ENCODE measurements at regions not wholly inside any gene's neighbourhood (a gene's known extent, or its start where the extent isn't known, plus 50 kb on each side); places are given as distances from the start of the nearest gene placed in this dataset.

GRCh38 chr14:22003461-22003860 lies 329.8 kb upstream of the OR4E1 start:
- H3K9ac ChIP-seq (ENCODE audit: low read depth, low read length) = no peak overlapping the region
- no peaks in the 10 kb centered on the region for H3K36me3 ChIP-seq (ENCODE audit: control insufficient read depth, insufficient read depth, low read length)
- POLR2A ChIA-PET (ENCODE audit: unreplicated experiment) = no interaction called here
- H3K79me1 ChIP-seq (ENCODE audit: low read depth in 1 of 2, low read length in 2 of 2) = no peaks in the 10 kb centered on the region
- H4K5ac ChIP-seq (ENCODE audit: low read depth, low read length) = no peak overlapping the region
- intact Hi-C loops (cut with micrococcal nuclease) (no loop called here), in situ Hi-C loops (cut with MboI; ENCODE audit: low sequenced_read_pairs) (no loop called here), dilution Hi-C loops (cut with HindIII; ENCODE audit: low sequenced_read_pairs, unreplicated experiment) (no loop called here)
- no peak overlapping the region for H3K4me2 ChIP-seq (ENCODE audit: low read depth, low read length)
- no peak overlapping the region for H4K8ac ChIP-seq (ENCODE audit: low read depth in 2 of 2, low read length in 2 of 2)
- no TSS peak for BruUV-seq (replicated peaks)
- no peak overlapping the region for H2BK5ac ChIP-seq (ENCODE audit: low read depth, low read length, poor library complexity, severe bottlenecking)
- H2BK120ac ChIP-seq (ENCODE audit: low read depth, low read length) = no peak overlapping the region
- no peaks in the 10 kb centered on the region for H3K27me3 ChIP-seq (ENCODE audit: control insufficient read depth, insufficient read depth, low read length)
- CTCF ChIA-PET = interaction anchor here (0.7 to 1.1 kb wide), 2 partner anchors 13 to 29 kb away, joined by 3 to 4 read pairs; no protein-coding TSS in a partner anchor
- TF ChIP-seq MXI1 (IDR thresholded peaks at IDR 0.05; ENCODE audit: borderline replicate concordance, low read depth, low read length) = no peak
- no peak for TF ChIP-seq CHD1 (IDR thresholded peaks at IDR 0.05; ENCODE audit: low read depth, low read length)
- no peak for TF ChIP-seq MAFK (IDR thresholded peaks at IDR 0.05; ENCODE audit: low read depth, low read length)
- no peak for TF ChIP-seq RFX5 (IDR thresholded peaks at IDR 0.05; ENCODE audit: low read depth, low read length)
- no peak for TF ChIP-seq ELK1 (IDR thresholded peaks at IDR 0.05; ENCODE audit: borderline replicate concordance, low read depth, low read length)
- no peak for TF ChIP-seq BHLHE40 (IDR thresholded peaks at IDR 0.05; ENCODE audit: low read depth, low read length)
- TF ChIP-seq USF2 (IDR thresholded peaks at IDR 0.05; ENCODE audit: low read depth, low read length) = no peak
- TF ChIP-seq RCOR1 (IDR thresholded peaks at IDR 0.05; ENCODE audit: insufficient replicate concordance, low read length) = no peak
- TF ChIP-seq MAZ (IDR thresholded peaks at IDR 0.05; ENCODE audit: borderline replicate concordance, low read depth, low read length) = no peak
- no peak for TF ChIP-seq POLR2A (IDR thresholded peaks at IDR 0.05; ENCODE audit: low read depth, low read length)
- no peak for TF ChIP-seq RAD21 (IDR thresholded peaks at IDR 0.05; ENCODE audit: low read length)
- TF ChIP-seq CEBPB (IDR thresholded peaks at IDR 0.05; ENCODE audit: low read depth, low read length) = no peak
- no peak for TF ChIP-seq FOS (IDR thresholded peaks at IDR 0.05; ENCODE audit: low read depth, low read length)
- no peak for TF ChIP-seq CTCF (conservative IDR thresholded peaks at IDR 0.05; ENCODE audit: low read depth, low read length)
- TF ChIP-seq SMC3 (IDR thresholded peaks at IDR 0.05; ENCODE audit: low read depth, low read length) = no peak
- no peak for TF ChIP-seq NFE2L2 (IDR thresholded peaks at IDR 0.05; ENCODE audit: low read depth, low read length)
- no peak overlapping the region for H2BK20ac ChIP-seq (ENCODE audit: low read depth, low read length)
- no peak overlapping the region for H2AK5ac ChIP-seq (ENCODE audit: low read depth, low read length)
- DNase-seq = no peak
- H3K9me1 ChIP-seq (ENCODE audit: insufficient read depth, low read length) = no peaks in the 10 kb centered on the region
- H4K20me1 ChIP-seq (ENCODE audit: insufficient read depth, low read length) = no peaks in the 10 kb centered on the region
- H3K18ac ChIP-seq (ENCODE audit: low read depth, low read length) = no peak overlapping the region
- no peak for ATAC-seq (ENCODE audit: low read depth)
- H3K56ac ChIP-seq (ENCODE audit: extremely low read depth, insufficient read depth, low read length) = no peak overlapping the region
- H2AK9ac ChIP-seq (replicated peaks; ENCODE audit: low read depth, low read length, poor library complexity) = no peak overlapping the region
- H3K14ac ChIP-seq (replicated peaks; ENCODE audit: low read depth, low read length) = no peak overlapping the region
- H4K91ac ChIP-seq (ENCODE audit: insufficient read depth, low read depth, low read length) = no peak overlapping the region
- no peaks in the 10 kb centered on the region for H3K4me1 ChIP-seq (ENCODE audit: control insufficient read depth, insufficient read depth, low read length)
- no peak overlapping the region for H3K27ac ChIP-seq (ENCODE audit: insufficient read depth, low read length)
- no peak overlapping the region for H3K23ac ChIP-seq (ENCODE audit: low read depth, low read length)
- 83% methylated on average over 1 of the region's 9 CpGs; no CpG with 5 or more reads in 1 of the 2 experiments for WGBS, 2 experiments (ENCODE audit: extremely low coverage in 2 of 2, insufficient read length in 1 of 2)
- no peak overlapping the region for H3K4me3 ChIP-seq (ENCODE audit: insufficient read depth, low read depth, low read length)
- H2BK15ac ChIP-seq (ENCODE audit: low read depth, low read length) = no peak overlapping the region
- no peak overlapping the region for H2AFZ ChIP-seq (replicated peaks; ENCODE audit: low read length, poor library complexity)
- no peak overlapping the region for H3K4ac ChIP-seq (ENCODE audit: low read depth, low read length)
- no peaks in the 10 kb centered on the region for H3K9me3 ChIP-seq (ENCODE audit: control insufficient read depth, insufficient read depth, low read length)

All from IMR-90 (cell line).